ENCODE measurements at regions not wholly inside any gene's neighbourhood (a gene's known extent, or its start where the extent isn't known, plus 50 kb on each side); places are given as distances from the start of the nearest gene placed in this dataset.

DNA sequence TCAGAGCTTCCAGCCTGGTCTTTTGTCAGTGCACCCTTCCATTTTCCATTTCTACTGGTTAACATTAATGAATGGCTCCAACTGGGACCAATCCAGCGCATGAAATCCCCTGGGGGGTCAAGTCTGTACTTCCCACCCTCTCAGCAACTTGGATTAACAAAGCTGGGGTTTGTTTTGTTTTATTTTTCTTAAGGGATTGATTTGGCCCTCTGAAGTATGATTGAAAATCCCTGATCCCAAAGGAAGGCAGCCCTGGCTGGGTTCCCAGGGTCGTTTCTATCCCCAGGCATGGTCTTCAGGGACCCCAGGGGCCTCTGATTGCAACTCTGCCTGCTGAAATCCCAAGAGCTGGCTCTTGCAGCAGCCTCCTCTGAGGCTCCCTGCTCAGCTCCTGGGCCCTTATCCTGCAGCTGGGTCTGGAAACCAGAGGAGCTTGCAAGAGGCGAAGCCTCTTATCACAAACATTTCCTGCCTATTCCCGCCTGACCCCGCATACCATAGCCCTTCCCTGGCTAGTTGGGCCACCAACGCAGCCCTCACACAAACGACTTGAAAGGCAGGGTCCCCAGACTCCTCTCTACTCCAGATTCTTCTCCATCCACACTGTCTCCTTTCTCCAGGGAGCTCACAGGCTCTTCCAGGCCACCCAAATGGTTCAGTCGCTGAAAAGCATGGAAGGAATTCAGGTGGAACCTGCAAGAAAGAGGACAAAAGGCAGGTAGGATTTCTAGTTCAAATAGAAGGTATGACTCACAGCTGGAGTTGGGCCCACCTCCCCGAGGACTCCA lies 109.7 kb upstream of the PKDCC start:
- TF ChIP-seq, protein P1, sequence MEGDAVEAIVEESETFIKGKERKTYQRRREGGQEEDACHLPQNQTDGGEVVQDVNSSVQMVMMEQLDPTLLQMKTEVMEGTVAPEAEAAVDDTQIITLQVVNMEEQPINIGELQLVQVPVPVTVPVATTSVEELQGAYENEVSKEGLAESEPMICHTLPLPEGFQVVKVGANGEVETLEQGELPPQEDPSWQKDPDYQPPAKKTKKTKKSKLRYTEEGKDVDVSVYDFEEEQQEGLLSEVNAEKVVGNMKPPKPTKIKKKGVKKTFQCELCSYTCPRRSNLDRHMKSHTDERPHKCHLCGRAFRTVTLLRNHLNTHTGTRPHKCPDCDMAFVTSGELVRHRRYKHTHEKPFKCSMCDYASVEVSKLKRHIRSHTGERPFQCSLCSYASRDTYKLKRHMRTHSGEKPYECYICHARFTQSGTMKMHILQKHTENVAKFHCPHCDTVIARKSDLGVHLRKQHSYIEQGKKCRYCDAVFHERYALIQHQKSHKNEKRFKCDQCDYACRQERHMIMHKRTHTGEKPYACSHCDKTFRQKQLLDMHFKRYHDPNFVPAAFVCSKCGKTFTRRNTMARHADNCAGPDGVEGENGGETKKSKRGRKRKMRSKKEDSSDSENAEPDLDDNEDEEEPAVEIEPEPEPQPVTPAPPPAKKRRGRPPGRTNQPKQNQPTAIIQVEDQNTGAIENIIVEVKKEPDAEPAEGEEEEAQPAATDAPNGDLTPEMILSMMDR (IDR thresholded peaks at IDR 0.05) = no peak
- TF ChIP-seq POLR2A (IDR thresholded peaks at IDR 0.05) = no peak

Data from stomach (tissue), 4 donors.